Myocyte (in vitro differentiated cells): ENCODE measurements at regions not wholly inside any gene's neighbourhood (a gene's known extent, or its start where the extent isn't known, plus 50 kb on each side); places are given as distances from the start of the nearest gene placed in this dataset.
A peak's percentile ranks its signal among the peaks of the same experiment; 100 is the strongest.
"Not testable (repeated sequence)": the region's sequence is repeated elsewhere in the genome, so short reads cannot be mapped to it uniquely, and the experiment has no call there.

ENCODE experiments used
- DNase-seq: peaks from one replicate; pipeline ENCODE4 v3.0.0-alpha.2; 2012; ENCODE audit warnings: low read depth

DNA sequence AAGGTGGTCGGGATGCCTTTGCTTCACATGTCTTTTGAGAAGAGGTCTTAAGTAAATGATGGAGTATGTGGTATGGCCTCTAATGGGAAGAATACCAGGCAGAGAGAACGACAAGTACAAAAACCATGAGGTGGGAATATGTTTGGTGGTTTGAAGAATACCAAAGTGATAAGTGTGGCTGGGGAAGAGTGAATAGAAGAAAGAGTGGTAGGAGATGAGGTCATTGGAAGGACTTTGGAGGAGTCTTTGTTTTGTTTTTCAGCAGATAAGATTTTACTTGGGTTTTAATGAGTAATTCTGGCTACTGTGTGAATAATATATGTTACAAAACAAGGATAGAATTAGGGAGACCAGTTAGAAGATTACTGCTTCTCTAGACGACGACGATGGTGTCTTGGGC lies 515.4 kb downstream of the RAB38 start:
- no peak for DNase-seq

DNA sequence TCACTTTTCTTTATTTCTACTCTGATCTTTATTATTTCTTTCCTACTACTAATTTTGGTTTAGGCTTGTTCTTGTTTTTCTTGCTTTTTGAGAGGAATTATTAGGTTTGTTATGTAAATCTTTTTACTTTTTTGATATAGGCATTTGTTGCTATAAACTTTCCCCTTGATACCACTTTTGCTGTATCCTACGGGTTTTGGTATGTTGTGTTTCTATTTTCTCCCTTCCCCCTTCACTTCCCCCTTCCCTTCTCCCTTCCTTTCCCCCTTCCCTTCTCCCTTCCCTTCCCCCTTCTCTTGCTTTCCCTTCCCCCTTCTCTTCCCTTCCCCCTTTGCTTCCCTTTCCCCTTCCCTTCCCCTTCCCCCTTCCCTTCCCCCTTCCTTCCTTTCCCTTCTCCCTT lies 529.6 kb downstream of the RAB38 start:
- no peak for DNase-seq

DNA sequence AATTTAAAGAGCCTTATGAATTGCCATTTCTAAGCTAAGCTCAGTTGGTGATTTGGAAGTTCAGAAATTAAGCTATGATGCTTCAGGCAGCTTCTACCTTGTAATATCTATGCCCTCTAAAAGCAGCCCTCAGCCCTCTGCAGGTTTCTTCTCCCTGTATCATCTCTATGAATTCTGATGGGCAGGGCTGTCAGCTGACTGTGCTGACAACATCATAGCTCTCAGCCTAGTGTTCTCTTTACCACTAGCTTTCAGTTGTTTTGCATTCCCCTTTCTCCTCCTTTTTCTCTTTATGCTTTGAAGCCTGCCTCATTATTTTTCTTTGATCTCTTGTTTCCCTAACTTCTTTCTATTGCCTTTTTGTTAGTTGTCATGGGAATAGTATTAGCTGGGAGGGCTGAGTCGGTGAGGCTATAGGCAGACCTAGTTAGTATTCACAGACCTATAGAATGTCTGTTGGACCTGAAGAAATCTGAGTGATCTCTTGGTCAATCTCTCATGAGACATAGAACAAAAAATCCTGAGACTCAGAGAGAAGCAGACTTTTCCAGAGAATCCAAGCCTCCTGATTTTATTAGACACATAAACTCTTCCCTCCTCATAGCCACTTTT lies 535.4 kb downstream of the RAB38 start:
- DNase-seq, result no peak

DNA sequence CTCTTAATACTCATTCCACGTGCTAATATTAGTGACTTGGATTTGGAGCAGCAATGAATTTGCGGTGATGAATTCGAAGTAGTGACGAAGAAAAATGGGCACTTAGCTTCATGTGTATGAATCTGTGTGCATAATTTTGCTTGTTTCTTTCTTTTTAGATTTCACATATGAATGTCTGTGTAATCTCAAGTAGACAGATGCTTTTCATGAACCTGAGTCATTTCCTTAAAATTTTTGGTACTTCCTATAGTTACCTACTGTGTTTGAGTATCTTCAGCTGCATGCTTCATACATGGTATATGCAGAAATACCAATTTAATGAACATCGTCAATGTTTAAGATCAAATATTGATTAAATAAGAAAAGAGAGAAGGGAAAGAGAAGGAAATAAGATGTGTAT lies 540.2 kb downstream of the RAB38 start:
- no peak for DNase-seq

DNA sequence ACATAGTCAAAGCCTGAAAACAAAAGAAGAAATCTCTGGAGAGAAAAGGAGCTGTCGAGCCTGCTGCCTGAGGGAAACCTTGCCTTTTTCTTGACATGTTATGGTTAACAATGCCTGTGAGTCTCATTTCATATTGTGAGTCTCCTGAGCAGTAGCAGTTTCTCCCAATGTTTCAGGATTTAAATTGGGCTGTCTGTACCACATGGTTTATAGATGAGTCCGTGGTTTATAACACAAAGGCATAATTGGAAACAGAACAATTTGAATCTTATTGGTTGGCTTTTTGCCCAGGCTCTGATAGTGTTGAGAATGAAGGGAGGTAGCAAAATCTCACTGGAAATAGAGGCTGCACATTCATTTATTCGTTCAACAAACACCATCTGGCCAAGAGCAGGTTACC lies 540.9 kb downstream of the RAB38 start:
- no peak for DNase-seq

DNA sequence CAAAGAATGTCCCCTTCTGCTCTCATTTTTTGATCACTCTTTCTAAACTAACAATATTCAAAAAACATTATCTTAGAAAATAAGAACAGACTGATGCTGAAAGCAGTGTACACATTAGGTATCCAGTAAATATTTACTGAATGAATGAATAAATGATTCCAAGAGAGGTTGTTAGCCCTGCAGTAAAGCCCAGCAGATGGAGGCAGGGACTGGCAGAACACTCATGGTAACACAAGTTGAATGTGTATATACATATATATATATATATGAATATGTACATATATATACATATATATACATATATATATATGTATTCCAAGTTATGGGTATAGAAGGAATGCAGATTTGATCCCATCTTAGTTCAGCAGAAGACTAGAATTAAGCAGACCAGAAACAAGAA lies 546.3 kb downstream of the RAB38 start:
- no peak for DNase-seq

DNA sequence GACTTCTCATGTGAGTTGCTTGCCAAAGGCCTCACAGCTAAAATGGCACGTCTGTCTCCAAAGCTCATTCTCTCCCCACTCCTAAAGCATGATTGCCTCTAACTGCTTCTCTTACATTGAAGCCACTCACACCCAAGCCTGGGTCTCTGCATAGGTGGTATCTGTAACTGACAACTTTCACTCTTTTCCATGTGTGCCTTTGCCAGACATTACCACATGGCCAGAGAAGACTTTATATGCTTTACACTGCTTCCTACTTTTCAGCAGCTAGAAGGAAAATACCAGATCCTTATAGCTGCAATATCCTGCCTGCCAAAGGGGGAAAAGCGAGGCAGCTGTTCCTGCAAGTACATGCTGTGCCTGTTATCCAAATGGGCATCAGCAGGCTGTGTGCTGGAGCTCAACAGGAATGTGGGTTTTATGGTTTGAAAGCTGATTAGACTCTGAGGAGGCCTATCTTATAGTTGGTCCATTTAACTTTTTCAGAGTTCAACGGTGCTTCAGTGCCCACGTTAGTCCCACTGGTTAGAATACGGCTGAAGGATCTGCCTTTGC lies 547.1 kb downstream of the RAB38 start:
- no peak for DNase-seq

DNA sequence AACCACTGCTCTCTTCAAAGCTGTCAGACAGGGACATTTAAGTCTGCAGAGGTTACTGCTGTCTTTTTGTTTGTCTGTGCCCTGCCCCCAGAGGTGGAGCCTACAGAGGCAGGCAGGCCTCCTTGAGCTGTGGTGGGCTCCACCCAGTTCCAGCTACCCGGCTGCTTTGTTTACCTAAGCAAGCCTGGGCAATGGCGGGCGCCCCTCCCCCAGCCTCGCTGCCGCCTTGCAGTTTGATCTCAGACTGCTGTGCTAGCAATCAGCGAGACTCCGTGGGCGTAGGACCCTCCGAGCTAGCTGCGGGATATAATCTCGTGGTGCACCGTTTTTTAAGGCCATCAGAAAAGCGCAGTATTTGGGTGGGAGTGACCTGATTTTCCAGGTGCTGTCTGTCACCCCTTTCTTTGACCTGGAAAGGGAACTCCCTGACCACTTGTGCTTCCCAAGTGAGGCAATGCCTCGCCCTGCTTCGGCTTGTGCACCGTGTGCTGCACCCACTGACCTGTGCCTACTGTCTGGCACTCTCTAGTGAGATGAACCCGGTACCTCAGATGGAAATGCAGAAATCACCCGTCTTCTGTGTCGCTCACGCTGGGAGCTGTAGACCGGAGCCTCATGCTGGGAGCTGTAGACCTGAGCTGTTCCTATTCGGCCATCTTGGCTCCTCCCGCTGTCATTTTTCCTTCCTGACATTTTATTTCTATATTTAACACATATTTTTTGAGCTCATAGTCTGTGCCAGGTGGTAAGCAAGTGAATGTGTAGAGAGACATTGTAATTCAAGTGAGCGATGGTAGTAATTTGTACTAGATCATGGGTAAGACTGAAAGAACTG lies 551.5 kb downstream of the RAB38 start:
- not testable (repeated sequence) for DNase-seq

DNA sequence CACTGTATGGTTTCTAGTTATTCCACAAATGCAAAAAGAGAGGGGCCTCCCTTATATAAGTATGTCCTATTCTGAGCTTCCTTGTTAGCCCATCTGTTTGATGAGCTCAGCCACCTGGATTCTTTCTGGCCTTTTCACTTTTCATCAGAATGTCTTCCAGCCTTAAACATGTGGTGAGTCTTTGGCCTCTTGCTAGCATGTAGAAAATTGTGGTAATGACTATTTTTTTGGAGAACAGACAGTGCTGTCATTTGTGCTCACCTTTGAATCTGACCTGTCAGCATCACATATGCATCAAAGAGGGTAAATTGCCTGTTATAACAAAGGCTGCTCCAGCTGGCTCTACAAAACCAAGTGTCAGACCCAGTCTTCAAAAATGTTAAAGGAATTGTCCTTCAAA lies 558.7 kb downstream of the RAB38 start:
- no peak for DNase-seq

DNA sequence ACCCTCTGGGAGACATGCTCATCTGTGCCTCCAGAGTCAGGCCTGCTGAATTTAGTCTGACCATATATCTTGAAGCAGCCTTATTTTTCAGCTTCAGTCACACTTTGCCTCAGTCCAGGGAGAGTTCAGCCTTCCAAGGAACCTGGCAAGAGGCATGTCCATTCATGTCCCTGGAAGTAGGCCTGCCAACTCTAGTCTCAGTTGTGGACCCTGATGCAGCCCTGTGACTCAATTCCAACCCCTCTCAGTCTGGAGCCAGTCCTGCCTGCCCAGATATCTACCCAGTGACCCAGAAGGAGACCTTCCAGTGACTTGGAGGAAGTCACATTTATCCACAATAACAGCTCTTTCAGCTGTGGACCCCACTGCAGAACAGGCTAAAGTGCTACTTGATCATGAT lies 566.6 kb downstream of the TMEM135 start:
- DNase-seq, result no peak

DNA sequence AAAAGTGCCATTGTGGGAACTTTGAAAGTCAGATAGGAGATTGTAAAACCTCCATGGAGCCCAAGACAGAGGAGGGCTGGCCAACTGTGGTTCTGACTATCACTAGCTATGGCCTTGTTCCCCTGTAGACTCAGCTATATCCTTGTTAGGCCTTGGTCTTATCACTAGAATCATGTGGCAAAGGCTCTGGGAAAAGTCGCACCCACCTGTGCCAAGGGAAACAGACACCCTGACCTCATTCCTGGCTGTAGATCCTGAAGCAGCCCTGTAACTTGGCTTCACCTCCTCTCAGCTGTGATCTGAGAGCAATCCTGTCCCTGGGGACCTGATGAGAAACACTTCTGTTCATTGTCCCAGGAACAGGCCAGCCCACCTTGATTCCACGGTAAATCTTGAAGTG lies 566.2 kb downstream of the TMEM135 start:
- peak; percentile 5 for DNase-seq

DNA sequence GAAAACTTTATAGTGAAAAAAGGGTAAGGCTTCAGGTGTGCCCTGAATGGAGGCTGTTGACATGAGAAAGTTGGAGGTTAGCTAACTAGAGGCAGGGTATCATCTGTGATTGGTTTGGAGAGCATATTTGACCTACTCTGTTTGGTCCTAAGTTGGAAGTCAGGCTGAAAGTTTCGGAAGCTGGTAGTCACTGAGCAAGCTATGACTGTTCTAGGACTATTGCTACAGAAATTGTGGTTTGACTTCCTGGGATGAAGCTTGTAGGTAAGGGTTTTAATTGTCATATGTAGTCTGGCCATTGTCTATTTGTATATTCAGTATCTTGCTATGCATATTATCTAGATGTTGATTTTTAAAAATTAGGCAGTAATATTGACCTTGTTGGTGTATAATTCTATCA lies 565.0 kb downstream of the TMEM135 start:
- DNase-seq, result no peak

DNA sequence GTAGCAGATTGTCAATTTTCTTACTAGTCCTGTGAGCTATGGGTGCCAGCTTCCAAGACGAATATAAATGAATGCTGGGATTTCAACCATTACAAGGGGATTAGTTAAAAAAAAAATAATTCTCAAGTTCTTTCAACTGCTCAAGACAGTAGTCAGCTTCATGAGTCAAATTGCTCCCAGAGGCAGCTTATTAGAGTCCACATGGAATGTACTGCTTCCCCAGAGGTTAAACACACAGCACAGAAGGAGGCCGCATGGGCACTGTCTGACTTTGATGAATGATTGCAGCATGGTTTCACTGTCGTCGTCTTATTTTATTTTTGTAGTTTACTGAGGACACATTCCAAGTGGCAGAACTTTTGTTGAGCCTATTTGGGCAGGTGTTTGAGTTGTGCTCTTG lies 563.2 kb downstream of the TMEM135 start:
- peak; percentile 9 for DNase-seq

DNA sequence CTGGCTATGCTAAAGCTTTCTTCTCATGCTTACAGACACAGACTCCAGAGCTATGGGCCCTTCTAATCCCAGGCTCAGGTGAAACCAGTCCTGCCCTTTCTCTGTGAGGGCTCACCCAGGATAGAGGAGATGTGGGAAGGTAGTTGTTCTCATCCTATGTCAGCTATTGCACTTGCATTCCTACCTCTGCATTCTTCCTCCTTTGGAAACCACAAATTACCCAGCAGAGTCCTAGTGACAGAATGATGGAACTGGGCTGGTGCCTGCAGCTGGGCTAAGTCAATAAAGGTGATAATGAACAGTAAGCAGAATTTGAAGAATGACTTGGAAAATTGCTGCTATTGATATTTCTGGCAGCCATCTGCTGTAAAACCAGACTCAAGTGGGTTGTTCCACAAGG lies 560.0 kb downstream of the TMEM135 start:
- DNase-seq, result no peak

DNA sequence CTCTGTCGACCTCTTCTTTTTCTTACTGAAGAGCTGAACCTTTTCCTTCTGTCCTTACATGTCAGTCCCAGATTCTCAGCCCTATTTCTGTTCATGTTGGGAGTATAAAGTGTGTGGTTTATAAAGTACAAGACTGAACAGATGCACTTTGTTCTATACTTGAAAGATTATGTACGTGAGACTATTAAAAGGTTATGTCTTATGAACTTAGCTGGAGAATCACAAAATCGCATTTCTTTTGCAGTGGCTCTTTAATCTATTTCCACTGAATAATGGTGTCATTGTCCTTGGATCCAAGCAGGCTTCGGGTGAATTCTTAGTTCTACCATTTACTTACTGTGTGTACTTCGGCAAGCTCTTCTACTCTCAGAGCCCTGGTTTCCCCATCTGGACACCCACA lies 558.4 kb downstream of the TMEM135 start:
- DNase-seq, result no peak

DNA sequence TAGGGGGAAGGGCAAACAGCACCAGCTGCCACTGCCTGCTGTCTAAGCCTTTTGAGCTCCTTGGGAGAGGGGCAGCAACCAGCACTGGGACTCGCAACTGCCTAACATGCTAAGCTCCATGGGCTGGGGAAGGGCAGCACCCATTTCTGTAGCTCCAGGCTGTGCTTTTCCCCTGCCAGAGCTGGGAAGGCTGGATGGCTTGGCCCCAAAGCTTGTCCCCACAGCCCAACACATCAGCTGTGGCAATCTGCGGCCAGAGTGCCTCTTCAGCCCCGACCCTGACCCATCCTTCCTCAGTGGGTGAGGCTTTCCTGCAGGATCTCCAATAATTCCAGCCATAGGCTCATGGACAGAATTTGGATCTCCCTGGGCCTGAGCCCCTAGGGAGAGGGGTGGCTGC lies 551.3 kb downstream of the TMEM135 start:
- DNase-seq, result no peak

DNA sequence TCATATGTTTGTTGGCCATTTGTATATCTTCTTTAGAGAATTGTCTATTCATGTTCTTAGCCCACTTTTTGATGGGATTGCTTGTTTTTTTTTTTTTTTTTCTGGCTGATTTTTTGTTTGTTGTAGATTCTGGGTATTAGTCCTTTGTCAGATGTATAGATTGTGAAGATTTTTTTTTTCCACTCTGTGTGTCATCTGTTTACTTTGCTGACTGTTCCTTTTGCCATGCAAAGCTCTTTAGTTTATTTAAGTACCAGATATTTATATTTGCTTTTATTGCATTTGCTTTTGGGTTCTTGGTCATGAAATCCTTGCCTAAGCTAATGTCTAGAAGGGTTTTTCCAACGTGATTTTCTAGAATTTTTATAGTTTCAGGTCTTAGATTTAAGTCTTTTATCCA lies 547.9 kb downstream of the TMEM135 start:
- DNase-seq, result not testable (repeated sequence)

DNA sequence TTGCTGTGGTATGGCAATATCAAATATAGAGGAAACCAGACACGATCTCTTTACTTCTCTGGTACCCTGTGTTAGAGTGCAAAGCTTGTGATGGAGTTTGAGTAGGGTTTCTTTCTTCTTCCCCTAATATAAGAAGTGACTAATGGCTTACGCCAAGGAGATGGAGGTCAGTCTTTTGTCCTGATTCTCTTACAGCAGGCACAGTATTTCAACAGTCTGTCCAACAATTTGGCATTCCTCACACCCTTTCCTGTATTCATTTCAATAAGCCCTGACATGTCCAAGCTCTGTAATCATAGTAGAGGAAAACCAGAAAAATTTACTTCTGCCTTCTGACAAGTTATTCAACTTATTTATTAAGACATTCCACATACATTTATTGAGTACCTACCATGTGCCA lies 546.2 kb downstream of the TMEM135 start:
- DNase-seq, result no peak

DNA sequence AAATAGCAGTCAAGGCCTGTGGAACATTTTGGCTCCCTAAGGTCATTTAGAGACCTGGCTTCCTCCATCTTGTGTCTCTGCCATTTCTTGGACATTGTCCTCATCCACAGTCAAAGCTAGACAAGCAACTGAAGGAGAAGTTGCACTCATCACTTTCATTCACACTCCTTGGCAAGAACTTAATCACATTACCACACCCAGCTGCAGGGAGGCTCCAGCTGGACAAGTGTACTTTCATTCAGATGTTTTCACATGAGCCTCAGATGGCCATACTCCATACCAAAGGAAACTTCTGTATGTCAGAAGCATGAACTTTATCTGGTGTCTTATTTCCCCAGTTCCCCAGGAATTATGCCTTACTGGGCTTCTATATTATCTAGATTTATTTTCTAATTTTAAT lies 537.4 kb downstream of the TMEM135 start:
- DNase-seq, result no peak

DNA sequence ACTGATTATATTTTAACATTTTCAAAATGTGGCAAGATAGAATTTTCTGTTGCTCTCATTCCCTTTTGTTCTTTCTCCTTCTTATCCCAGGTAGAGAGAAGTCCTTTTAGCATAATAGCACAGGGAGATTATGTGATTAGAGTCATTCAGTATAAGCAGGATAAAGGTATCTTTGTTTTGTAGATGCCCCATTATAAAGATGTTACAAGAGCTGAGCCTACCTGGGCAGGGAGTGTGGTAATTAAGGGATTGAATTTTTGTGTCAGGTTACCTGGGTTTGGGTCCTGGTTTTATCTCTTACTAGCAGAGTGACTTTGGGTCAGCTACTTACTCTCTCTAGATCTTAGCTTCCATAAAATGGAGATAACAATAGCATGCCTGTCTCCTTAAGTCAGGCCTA lies 536.5 kb downstream of the TMEM135 start:
- no peak for DNase-seq

DNA sequence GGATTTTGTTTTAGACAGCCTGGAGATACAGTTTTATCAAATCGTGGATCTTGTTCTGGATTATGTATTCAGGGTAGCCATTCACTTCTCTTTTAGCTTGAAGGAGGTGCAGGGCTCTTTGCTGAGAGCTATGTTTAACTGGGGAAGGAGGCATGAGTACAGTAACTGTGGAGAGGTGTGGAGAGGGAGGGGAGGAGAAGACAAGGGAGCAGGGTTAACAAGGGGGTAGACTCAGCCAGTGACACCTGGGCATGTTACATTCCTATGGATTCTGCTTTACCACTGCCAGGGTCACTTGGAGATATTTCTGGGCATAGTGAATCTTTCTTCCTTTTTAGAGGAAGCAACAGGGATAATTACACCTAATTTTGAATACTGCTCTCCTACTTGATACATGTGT lies 536.0 kb downstream of the TMEM135 start:
- no peak for DNase-seq

DNA sequence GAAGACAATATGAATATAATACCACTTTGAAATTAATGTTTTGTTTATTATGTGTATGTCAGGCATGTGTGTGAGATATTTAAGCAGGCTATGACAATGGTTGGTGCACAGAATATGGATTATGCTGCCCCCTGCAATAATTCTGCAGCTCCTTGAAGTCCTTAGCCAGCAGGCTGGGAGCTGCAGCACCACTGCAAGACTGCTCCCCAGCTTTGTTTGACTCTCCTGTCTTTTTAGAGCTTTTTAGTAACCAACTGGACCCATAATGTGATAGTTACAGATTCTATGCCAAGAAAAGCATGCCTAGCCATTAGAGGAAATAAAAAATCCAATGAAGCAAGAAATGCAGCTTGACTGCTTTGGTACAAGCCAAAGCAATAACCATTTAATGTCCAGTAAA lies 535.1 kb downstream of the TMEM135 start:
- DNase-seq, result no peak

DNA sequence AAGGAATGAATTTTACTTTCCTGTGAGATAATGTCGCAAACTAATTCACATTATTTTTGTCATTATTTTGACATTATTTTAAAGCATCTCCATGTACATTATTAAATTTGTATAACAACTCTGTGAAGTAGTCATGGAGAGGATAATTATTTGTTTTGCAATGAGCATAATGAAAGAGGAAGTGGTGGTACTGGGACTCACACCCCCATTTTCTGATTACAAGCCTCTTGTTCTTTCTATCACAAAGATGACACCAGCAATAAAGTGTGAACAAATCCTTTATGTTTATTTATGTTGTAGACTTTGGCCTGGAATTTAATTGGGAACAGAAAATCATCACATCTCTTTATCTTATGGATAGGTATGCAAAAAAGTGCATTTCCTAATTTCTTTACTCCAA lies 522.6 kb downstream of the TMEM135 start:
- DNase-seq, result no peak
